ENCODE measurements at regions not wholly inside any gene's neighbourhood (a gene's known extent, or its start where the extent isn't known, plus 50 kb on each side); places are given as distances from the start of the nearest gene placed in this dataset.

DNA sequence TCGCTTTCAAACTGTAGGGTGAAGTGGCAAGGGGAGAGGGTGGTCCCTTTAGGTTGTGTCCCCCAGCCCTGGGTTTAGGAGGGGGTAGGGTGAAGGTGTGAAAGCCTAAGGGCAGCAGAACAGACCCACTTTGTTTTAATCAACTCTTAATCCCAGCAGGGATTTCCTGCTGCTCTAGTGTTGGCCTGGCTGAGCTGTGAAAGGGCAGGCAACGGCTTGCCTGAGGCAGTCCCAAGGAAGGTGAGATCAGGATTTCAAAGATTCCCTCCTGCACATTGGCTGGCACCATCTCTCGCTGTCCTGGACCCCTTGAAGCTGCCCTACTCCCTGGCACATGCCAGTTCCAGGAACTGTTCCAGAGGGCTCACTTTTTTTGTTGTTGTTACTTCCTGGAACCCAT, 221.3 kb downstream of the INSC start:
- no peak for TF ChIP-seq GATA2 (IDR thresholded peaks at IDR 0.05; ENCODE audit: low read depth, low read length)
- TF ChIP-seq GATA3 (IDR thresholded peaks at IDR 0.05; ENCODE audit: low read depth, low read length) = no peak

All from SH-SY5Y (cell line).